Activated CD8-positive, alpha-beta T cell treated with anti-CD3 and anti-CD28 coated beads for 36 hours (primary cell): ENCODE measurements at regions not wholly inside any gene's neighbourhood (a gene's known extent, or its start where the extent isn't known, plus 50 kb on each side); places are given as distances from the start of the nearest gene placed in this dataset.

Source experiments
- ATAC-seq: fragments of 200-7000 bp; cut with Tn5 transposase; one replicate; pipeline ENCODE4 v1.10.0; 2021; ENCODE audit warnings: mild to moderate bottlenecking, moderate library complexity
- CTCF ChIA-PET: fragments of 350-600 bp; sonication (Branson Sonifier 250); formaldehyde crosslinking; loops from one replicate; lab custom pipeline; 2021; ENCODE audit warnings: antibody characterized with exemption; lab: Charles Lee
- POLR2A ChIA-PET: fragments of 350-600 bp; sonication (Branson Sonifier 250); formaldehyde crosslinking; loops from one replicate; lab custom pipeline; 2021; ENCODE audit warnings: antibody characterized with exemption; lab: Charles Lee
- DNase-seq: peaks from one replicate; pipeline ENCODE4 v3.0.0-alpha.2; 2020
- H3K27ac Mint-ChIP-seq: one replicate; pipeline ENCODE4 v1.8.0; 2021; ENCODE audit warnings: mild to moderate bottlenecking, mixed read lengths
- H3K27me3 Mint-ChIP-seq: one replicate; pipeline ENCODE4 v1.8.0; 2021; ENCODE audit warnings: mixed read lengths
- H3K36me3 Mint-ChIP-seq: one replicate; pipeline ENCODE4 v1.8.0; 2021; ENCODE audit warnings: low read depth, mixed read lengths
- H3K4me1 Mint-ChIP-seq: one replicate; pipeline ENCODE4 v1.8.0; 2021; ENCODE audit warnings: low read depth, mixed read lengths
- H3K4me3 Mint-ChIP-seq: one replicate; pipeline ENCODE4 v1.8.0; 2021; ENCODE audit warnings: mild to moderate bottlenecking, moderate library complexity, mixed read lengths
- H3K9me3 Mint-ChIP-seq: one replicate; pipeline ENCODE4 v1.8.0; 2021; ENCODE audit warnings: mixed read lengths
- CTCF ChIP-seq: fragments of 200-600 bp; IDR thresholded peaks from one replicate; pipeline ENCODE4 v1.8.0; 2022; ENCODE audit warnings: antibody characterized with exemption, mild to moderate bottlenecking
- intact Hi-C: fragments of 100-400 bp; cut with micrococcal nuclease; formaldehyde crosslinking; loops from one replicate; pipeline ENCODE4 v1.10.0; 2022

- Mint-ChIP-seq H3K27ac (no peak overlapping the region), H3K9me3 (peaks cover 7% of the 10 kb centered on the region), H3K4me3 (no peak overlapping the region), H3K27me3 (no peaks in the 10 kb centered on the region), H3K36me3 (no peaks in the 10 kb centered on the region), H3K4me1 (no peaks in the 10 kb centered on the region)
- ChIA-PET POLR2A (no interaction called here), CTCF (no interaction called here)
- no peak for ATAC-seq
- intact Hi-C loops = no loop called here
- DNase-seq = no peak
- TF ChIP-seq CTCF = no peak
Measured at GRCh38 chr6:165056292-165056691, 253.1 kb downstream of the C6orf118 start.

GRCh38 chr6:165055231-165055630 is 254.2 kb downstream of the C6orf118 start:
- Mint-ChIP-seq H3K4me3 (no peak overlapping the region), H3K9me3 (peaks cover 7% of the 10 kb centered on the region), H3K36me3 (no peaks in the 10 kb centered on the region), H3K27ac (no peak overlapping the region), H3K27me3 (no peaks in the 10 kb centered on the region), H3K4me1 (no peaks in the 10 kb centered on the region)
- intact Hi-C loops = no loop called here
- CTCF ChIA-PET = no interaction called here
- no peak for TF ChIP-seq CTCF
- POLR2A ChIA-PET = no interaction called here
- DNase-seq (no peak), ATAC-seq (no peak)

- intact Hi-C loops = no loop called here
- Mint-ChIP-seq H3K4me1 (no peaks in the 10 kb centered on the region), H3K27me3 (no peaks in the 10 kb centered on the region), H3K4me3 (no peak overlapping the region), H3K36me3 (no peaks in the 10 kb centered on the region), H3K9me3 (peaks cover 13% of the 10 kb centered on the region), H3K27ac (no peak overlapping the region)
- TF ChIP-seq CTCF = no peak
- ATAC-seq = no peak
- DNase-seq = no peak
- POLR2A ChIA-PET = no interaction called here
- CTCF ChIA-PET = no interaction called here
Measured at GRCh38 chr6:165052561-165053480, 256.6 kb downstream of the C6orf118 start.

GRCh38 chr6:165049362-165049761 is 260.0 kb downstream of the C6orf118 start:
- H3K27ac Mint-ChIP-seq = no peak overlapping the region
- peaks cover 13% of the 10 kb centered on the region for H3K9me3 Mint-ChIP-seq
- no peak for ATAC-seq
- ChIA-PET CTCF (no interaction called here), POLR2A (no interaction called here)
- intact Hi-C loops = no loop called here
- H3K36me3 Mint-ChIP-seq = no peaks in the 10 kb centered on the region
- H3K27me3 Mint-ChIP-seq = no peaks in the 10 kb centered on the region
- H3K4me1 Mint-ChIP-seq = no peaks in the 10 kb centered on the region
- peak; percentile 54 for DNase-seq
- H3K4me3 Mint-ChIP-seq = no peak overlapping the region
- TF ChIP-seq CTCF = peak; percentile 54

GRCh38 chr6:165047952-165048351 is 261.5 kb downstream of the C6orf118 start:
- peaks cover 15% of the 10 kb centered on the region for H3K9me3 Mint-ChIP-seq
- no peak overlapping the region for H3K4me3 Mint-ChIP-seq
- POLR2A ChIA-PET = no interaction called here

More at GRCh38 chr6:165047952-165048351, 261.5 kb downstream of the C6orf118 start:
- TF ChIP-seq CTCF = no peak
- Mint-ChIP-seq H3K36me3 (no peaks in the 10 kb centered on the region), H3K4me1 (no peaks in the 10 kb centered on the region), H3K27me3 (no peaks in the 10 kb centered on the region), H3K27ac (no peak overlapping the region)
- intact Hi-C loops = no loop called here
- no peak for DNase-seq
- CTCF ChIA-PET = no interaction called here
- ATAC-seq = no peak
